Mesodermal cell (in vitro differentiated cells): ENCODE measurements at regions not wholly inside any gene's neighbourhood (a gene's known extent, or its start where the extent isn't known, plus 50 kb on each side); places are given as distances from the start of the nearest gene placed in this dataset.

Experiments
- H3K27ac ChIP-seq: 2 replicates; pipeline ENCODE4 v1.7.0; 2013; ENCODE audit warnings: mild to moderate bottlenecking, low read depth, low read length, moderate library complexity; ENCODE audit not compliant: severe bottlenecking
- H3K36me3 ChIP-seq: 2 replicates; pipeline ENCODE4 v1.7.1; 2013; ENCODE audit warnings: mild to moderate bottlenecking, low read length, moderate library complexity; ENCODE audit not compliant: control insufficient read depth, insufficient read depth
- H3K4me1 ChIP-seq: one replicate; pipeline ENCODE4 v1.7.1; 2013; ENCODE audit warnings: mild to moderate bottlenecking, low read length; ENCODE audit not compliant: insufficient read depth, control insufficient read depth, poor library complexity, severe bottlenecking
- H3K4me3 ChIP-seq: 2 replicates; pipeline ENCODE4 v1.7.0; 2013; ENCODE audit warnings: low read length, control low read depth, mild to moderate bottlenecking; ENCODE audit not compliant: insufficient read depth, poor library complexity, severe bottlenecking; ENCODE audit errors: extremely low read depth
- H3K9me3 ChIP-seq: 2 replicates; pipeline ENCODE4 v1.7.1; 2013; ENCODE audit warnings: mild to moderate bottlenecking, low read length, moderate library complexity; ENCODE audit not compliant: control insufficient read depth
- WGBS, 2 experiments: methylation state at CpG; one replicate each; pipeline ENCODE4 v1.1.5; 2013; ENCODE audit warnings: missing lambda C conversion rate in 2 of 2; ENCODE audit not compliant: insufficient coverage in 2 of 2; 5-methylcytosine and 5-hydroxymethylcytosine counted together

GRCh38 chr4:20445933-20446723 lies 194.4 kb downstream of the SLIT2 start:
- Histone ChIP-seq H3K36me3 (no peaks in the 10 kb centered on the region), H3K9me3 (no peaks in the 10 kb centered on the region), H3K27ac (peak overlapping the region; percentile 51), H3K4me3 (no peak overlapping the region), H3K4me1 (no peaks in the 10 kb centered on the region)
- 80 to 90% methylated on average over 1 to 3 of the region's 5 CpGs for WGBS, 2 experiments

DNA sequence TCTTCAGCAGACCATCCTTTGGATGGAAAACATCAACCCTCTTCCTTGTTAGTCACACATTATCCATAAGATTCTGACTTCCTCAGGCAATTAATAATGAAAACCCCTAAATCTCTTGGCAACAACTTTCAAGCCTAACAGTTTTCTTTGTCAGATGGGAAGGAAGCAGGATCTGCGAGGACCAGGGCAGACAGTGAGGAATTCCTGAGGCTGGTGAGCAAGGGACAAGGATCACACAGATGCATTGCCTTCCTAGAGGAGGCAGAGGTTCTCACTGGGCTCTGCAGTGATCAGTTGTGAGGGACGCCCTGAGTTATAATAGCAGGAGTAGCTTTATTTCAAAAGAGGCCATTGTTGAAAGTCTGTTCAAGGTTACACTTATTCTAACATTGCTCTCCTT lies 195.4 kb downstream of the SLIT2 start:
- H3K36me3 ChIP-seq: no peaks in the 10 kb centered on the region
- no peaks in the 10 kb centered on the region for H3K4me1 ChIP-seq
- WGBS, 2 experiments: 75 to 86% methylated on average over 1 of the region's 2 CpGs
- H3K4me3 ChIP-seq: no peak overlapping the region
- no peak overlapping the region for H3K27ac ChIP-seq
- H3K9me3 ChIP-seq: no peaks in the 10 kb centered on the region

DNA sequence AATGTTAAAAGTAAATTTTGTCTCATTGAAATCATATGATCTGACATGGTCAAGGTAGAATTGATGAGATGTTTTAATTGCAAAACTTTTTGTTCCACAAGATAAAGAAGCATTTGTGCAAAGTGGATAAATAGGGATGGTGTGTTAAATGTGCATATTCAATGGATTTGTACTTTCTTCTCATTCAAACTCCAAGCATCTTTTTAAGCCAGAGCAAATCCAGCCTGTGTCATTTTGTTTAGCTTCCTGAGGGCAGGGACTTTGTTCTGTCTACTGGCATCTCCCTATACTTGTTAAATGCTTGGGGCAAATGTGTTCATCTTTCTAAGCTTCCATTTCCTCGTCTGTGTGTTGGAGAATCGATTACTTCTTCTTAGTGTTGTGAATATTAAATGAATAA lies 200.3 kb downstream of the SLIT2 start:
- no peak overlapping the region for H3K4me3 ChIP-seq
- peaks cover 5% of the 10 kb centered on the region for H3K4me1 ChIP-seq
- H3K36me3 ChIP-seq: no peaks in the 10 kb centered on the region
- H3K27ac ChIP-seq: no peak overlapping the region
- H3K9me3 ChIP-seq: no peaks in the 10 kb centered on the region
- WGBS, 2 experiments: no CpG with 5 or more reads among the region's 2 CpGs

DNA sequence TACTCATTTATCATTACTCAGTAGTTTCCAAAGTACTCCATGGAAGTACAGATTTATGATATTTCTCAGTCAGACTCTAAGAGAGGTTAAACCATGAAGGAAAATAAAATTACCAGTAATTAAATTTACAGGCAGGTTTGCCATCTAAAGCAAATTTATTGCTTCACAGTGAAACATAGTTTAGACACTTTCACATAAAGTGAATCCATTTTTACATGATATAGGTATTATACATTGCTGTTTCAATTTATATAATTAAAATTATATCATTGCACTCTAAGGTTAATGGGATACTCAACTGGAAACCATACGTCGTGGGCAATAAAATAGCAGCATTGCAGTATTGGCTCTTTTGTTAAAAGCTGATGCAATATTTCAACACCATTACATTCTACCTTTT lies 202.8 kb downstream of the SLIT2 start:
- Histone ChIP-seq H3K4me3 (no peak overlapping the region), H3K9me3 (no peaks in the 10 kb centered on the region), H3K36me3 (no peaks in the 10 kb centered on the region), H3K27ac (no peak overlapping the region), H3K4me1 (peaks cover 5% of the 10 kb centered on the region)
- WGBS, 2 experiments: no CpG with 5 or more reads among the region's 2 CpGs

- H3K4me3 ChIP-seq: no peak overlapping the region
- H3K4me1 ChIP-seq: peaks cover 5% of the 10 kb centered on the region
- H3K27ac ChIP-seq: no peak overlapping the region
- no peaks in the 10 kb centered on the region for H3K9me3 ChIP-seq
- no peaks in the 10 kb centered on the region for H3K36me3 ChIP-seq
Measured at GRCh38 chr4:20456407-20456806, 204.7 kb downstream of the SLIT2 start.

- H3K36me3 ChIP-seq: no peaks in the 10 kb centered on the region
- WGBS, 2 experiments: 88 to 90% methylated on average over 1 of the region's 4 CpGs
- H3K4me3 ChIP-seq: no peak overlapping the region
- no peaks in the 10 kb centered on the region for H3K9me3 ChIP-seq
- H3K4me1 ChIP-seq: peaks cover 3% of the 10 kb centered on the region
- H3K27ac ChIP-seq: no peak overlapping the region
Measured at GRCh38 chr4:20462426-20463175, 210.9 kb downstream of the SLIT2 start.

DNA sequence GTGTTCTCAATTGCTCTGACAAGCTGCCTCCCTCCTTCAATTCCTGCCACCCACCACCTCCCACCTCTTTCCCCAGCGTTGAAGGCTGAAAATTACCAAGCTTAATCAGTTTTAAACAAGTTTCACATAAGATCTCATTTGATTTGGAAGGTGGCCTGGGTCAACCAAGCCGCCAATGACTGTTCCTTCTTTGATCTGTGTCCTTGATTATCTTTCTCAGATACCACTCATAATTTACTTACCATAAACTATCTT lies 211.4 kb downstream of the SLIT2 start:
- 100% methylated on average over 1 of the region's 2 CpGs for WGBS, 2 experiments
- H3K9me3 ChIP-seq: no peaks in the 10 kb centered on the region
- no peaks in the 10 kb centered on the region for H3K36me3 ChIP-seq
- H3K27ac ChIP-seq: no peak overlapping the region
- H3K4me3 ChIP-seq: no peak overlapping the region
- H3K4me1 ChIP-seq: peaks cover 3% of the 10 kb centered on the region

GRCh38 chr4:20464381-20464780 lies 212.7 kb downstream of the SLIT2 start:
- H3K27ac ChIP-seq: no peak overlapping the region
- H3K9me3 ChIP-seq: no peaks in the 10 kb centered on the region
- peaks cover 3% of the 10 kb centered on the region for H3K4me1 ChIP-seq
- WGBS, 2 experiments: 94 to 95% methylated on average over 5 of the region's 5 CpGs
- H3K36me3 ChIP-seq: no peaks in the 10 kb centered on the region
- H3K4me3 ChIP-seq: no peak overlapping the region

GRCh38 chr4:20474119-20474518 lies 222.4 kb downstream of the SLIT2 start:
- no peak overlapping the region for H3K27ac ChIP-seq
- H3K36me3 ChIP-seq: no peaks in the 10 kb centered on the region
- H3K4me3 ChIP-seq: no peak overlapping the region
- H3K4me1 ChIP-seq: no peaks in the 10 kb centered on the region
- H3K9me3 ChIP-seq: no peaks in the 10 kb centered on the region

DNA sequence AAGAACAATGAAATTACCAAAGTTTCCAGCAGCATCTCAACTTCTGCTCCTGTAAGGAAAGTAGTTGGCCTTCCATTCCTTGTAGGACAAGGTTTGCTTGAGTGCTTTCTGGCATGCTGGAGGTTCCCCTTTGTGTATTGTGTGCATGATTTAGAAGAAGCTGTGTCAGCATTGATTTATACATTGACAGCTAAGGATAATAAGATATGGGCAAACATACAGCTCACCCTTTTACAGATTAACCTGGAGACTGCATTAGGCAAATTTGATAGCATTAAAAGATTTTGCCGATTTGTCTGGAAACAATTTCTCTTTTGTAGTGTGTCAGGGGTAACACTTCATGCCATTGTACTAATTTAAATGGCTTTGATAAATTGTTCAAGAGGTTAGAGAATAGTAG lies 221.8 kb upstream of the PACRGL start:
- no peak overlapping the region for H3K4me3 ChIP-seq
- no peaks in the 10 kb centered on the region for H3K9me3 ChIP-seq
- no CpG with 5 or more reads among the region's 1 CpG for WGBS, 2 experiments

GRCh38 chr4:20480165-20480947 lies 219.9 kb upstream of the PACRGL start:
- no peaks in the 10 kb centered on the region for H3K36me3 ChIP-seq
- H3K9me3 ChIP-seq: no peaks in the 10 kb centered on the region
- no peak overlapping the region for H3K27ac ChIP-seq
- no peak overlapping the region for H3K4me3 ChIP-seq
- H3K4me1 ChIP-seq: no peaks in the 10 kb centered on the region
- WGBS, 2 experiments: 89 to 98% methylated on average over 3 to 4 of the region's 7 CpGs

More for the DNA sequence above, 221.8 kb upstream of the PACRGL start:
- H3K4me1 ChIP-seq: no peaks in the 10 kb centered on the region
- H3K27ac ChIP-seq: no peak overlapping the region
- no peaks in the 10 kb centered on the region for H3K36me3 ChIP-seq
